ENCODE measurements at regions not wholly inside any gene's neighbourhood (a gene's known extent, or its start where the extent isn't known, plus 50 kb on each side); places are given as distances from the start of the nearest gene placed in this dataset.
"Not testable (repeated sequence)": the region's sequence is repeated elsewhere in the genome, so short reads cannot be mapped to it uniquely, and the experiment has no call there.

DNA sequence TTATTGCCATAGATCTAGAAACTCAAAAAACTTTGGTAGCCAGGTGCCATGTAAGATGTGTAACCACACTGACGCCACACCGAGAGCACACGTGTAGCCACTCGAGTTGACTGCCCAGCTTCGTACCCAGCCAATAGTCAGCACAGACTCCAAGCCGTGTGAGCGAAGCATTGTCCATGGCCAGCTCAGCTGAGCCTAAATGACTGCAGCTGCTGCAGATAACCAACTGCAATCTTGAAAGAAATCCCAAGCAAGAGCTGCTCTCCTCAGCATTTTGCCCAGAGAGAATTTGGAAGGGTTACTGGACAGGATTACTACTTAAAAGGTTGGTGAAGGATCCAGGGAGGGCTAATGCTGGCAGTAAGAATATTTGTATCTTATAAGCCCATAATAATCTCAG lies 193.0 kb upstream of the THRB start:
- DNase-seq (ENCODE audit: low read depth): no peak

DNA sequence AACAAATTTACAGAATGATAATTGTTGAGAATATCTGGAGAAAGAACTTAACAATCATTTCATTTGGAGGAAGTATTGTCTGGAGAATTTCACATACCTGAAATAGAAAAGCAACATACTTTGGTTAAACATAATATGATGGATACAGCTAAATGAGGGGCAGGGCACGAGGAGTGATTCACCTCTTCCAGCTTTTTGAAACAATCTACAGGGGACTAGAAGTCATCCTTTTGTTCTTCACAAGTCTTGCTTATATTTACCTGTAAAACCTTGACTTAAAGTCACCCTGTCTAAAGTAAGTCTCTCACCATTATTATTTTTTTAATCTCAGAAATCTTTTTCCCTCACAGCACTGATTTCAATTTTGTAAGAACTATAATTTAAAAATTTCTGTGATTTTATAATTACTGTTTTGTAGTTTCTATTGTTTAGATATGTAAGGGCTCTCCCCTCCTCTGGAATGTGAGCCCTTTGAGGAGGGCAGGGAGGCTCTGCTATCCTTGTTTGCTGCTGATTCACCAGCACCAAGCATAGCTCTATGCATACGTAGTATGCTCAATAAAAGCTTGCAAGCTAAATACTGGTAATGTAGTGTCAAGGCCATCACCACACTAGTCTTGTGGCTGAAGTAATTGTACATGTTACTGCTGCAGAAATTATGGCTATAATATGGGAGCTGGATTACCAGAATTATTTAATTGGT lies 193.9 kb upstream of the THRB start:
- no peak for DNase-seq (ENCODE audit: low read depth)

DNA sequence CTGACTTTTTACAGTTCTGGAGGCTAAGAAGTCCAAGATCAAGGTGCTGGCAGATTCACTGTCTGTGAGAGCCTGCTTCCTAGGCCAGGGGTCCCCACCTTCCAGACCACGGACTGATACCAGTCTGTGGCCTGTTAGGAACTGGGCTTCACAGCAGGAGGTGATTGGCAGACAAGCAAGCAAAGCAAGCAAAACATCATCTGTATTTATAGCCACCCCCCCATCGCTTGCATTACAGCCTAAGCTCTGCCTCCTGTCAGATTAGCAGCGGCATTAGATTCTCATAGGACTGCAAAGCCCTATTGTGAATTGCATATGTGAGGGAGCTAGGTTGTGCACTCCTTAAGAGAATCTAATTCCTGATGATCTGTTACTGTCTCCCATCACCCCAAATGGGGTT lies 194.7 kb upstream of the THRB start:
- DNase-seq (ENCODE audit: low read depth): no peak

DNA sequence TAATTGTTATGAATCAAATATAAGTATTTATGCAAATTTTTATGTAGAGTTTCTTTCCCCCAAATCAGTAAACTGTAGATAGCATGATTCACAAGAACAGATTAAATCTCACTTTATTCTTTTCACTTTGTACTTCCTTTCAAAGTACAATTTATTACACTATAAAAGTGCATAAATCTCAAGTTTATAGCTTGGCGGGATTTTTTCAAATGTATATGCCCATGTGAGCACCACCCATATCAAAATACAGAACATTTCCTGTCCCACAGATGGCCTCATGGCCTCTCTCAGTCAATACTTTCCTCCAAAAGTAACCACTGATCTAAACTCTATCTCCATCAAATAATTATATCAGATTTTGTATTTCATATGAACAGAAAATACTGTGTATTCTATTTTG lies 196.1 kb upstream of the THRB start:
- DNase-seq (ENCODE audit: low read depth): no peak

DNA sequence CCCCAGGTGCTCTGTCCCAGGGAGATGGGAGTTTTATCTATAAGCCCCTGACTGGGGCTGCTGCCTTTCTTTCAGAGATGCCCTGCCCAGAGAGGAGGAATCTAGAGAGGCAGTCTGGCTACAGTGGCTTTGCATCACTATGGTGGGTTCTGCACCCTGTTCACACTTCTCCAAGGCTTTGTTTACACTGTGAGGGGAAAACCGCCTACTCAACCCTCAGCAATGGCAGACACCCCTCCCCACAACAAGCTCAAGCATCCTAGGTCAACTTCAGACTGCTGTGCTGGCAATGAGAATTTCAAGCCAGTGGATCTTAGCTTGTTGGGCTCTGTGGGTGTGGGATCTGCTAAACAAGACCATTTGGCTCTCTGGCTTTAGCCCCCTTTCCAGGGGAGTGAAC lies 204.4 kb upstream of the THRB start:
- DNase-seq (ENCODE audit: low read depth): not testable (repeated sequence)

DNA sequence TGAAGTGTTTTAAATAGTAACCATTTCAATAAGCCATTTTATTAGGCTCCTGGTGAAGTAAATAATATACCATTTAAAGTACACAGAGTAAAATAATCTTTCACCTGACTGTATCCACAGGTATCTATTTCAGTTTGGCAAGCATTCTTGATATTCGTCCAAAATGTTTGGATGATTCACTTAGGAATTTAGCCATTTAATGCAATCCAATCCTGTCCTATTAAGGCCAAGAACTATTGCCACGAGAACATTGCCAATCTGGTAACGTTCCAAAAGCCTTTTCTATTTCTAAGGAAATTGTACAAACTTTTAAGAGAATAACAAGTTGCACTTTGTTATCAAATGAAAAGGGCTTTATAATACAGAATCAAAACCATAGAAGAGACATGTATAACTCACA lies 209.8 kb upstream of the THRB start:
- DNase-seq (ENCODE audit: low read depth): no peak

DNA sequence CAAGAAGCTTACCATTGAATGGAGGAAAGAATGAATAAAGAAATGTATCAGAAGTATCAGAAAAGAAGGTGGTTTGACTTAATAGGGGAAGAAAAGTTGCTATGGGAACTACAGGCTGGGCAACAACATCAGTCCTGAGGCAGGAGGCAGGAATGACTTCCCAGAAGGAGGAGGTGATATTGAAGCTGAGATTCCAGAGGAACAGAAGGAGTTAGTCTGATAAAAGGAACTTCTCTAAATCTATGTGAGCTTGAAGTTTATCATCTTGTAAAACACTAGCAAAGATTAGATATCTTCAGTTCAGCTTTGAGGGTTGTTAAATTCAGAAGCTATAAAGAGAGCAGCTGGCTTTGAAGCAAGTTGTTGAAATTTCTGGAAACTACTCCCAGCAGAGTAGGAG lies 213.3 kb upstream of the THRB start:
- no peak for DNase-seq (ENCODE audit: low read depth)

DNA sequence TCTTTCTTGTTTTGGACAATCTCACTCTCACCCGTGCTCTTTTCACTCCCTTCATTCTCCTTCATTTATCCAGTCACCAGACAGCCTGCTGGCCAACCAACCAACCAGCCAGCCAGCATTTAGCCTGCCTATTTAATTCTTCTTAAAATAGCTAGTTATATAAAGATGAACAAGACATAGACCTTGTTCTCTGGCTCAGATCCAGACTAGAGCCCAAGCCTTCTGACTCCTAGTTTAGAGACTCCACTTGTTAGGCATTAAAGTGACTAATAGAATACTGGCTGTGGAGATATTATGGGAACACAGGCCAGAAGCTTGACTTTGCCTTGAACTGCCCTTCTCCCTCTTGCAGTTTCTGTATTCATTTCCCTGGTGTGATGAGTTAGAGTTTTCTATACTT lies 215.3 kb upstream of the THRB start:
- DNase-seq (ENCODE audit: low read depth): no peak

DNA sequence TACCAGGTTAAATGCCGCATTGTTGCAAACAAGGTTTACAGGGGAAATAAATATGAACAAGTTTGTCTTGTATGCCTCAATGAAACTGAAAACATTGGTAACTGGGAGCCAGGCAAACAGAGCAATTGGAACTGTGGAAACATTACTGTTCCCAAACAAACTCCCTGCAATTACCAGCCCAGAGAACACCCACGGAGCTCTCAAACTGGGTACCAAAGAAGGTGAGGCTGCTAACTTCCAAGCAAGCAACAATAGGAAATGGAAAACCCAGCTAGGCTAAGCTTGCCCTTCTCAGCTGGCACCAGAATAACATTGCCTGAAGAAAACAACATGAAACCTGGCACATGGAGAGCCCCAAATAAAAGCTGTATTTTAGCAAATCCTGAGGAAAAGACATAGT lies 218.9 kb upstream of the THRB start:
- DNase-seq (ENCODE audit: low read depth): no peak

DNA sequence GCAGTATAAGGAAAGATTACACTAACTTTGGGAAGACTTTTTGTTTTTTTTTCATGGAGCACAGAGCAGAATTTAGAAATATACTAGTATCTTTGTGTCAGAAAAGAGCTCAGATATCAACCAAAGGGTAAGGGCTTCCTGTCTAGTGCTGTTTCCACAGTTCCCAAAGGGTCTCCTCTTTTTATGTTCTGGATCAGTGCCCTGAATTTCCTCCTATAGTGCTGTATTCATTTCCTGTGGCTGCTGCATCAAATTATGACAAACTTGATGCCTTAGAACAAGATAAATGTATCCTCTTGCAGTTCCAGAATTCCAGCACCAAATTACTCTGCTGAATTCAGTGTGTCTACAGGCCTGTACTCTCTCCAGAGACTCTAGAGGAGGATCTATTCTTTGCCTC lies 219.8 kb upstream of the THRB start:
- no peak for DNase-seq (ENCODE audit: low read depth)

DNA sequence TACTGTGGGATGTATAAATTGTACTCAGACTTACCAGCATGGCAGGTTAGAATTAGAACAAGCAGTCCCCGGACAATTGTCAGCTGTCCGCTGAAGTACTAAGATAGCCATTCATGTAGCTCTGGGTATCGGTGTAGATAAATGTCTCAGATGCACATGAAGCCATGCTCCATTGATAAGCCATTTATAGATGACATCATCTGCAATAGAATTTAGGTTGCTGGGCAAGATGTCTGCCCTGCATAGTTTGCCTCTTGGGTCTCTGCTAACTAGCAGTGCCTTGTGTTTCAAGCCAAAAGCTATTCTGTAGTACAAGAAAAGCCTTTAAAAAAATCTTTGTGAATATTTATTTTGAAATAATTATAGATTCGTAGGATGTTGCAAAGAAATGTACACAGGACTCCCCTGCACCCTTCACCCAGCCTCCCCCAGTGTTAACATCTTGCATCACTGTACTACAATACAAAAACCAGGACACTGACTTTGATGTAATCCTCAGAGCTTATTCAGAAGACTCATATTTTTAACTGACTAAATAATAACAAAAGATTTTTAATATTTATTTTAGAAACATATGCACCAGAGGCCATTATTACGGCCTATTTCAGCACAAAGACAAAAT lies 220.6 kb upstream of the THRB start:
- DNase-seq (ENCODE audit: low read depth): no peak

DNA sequence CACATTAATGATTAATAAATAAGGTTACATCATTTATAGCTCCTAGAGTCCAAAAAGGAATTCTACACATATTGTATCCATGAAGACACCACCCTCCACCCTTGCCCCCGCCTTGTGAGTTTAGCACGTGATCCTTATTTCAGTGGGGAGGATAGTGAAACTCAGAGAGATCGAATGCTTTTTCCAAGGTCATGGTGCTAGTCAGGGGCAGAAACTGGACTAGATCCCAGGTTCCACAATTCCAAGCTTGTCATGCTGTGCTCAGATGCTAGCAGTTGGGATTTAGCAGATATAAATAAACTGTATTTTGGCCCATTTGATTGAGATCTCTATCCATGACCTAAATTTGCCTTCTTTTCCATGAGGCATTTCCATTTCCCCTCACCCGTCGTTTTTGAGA lies 227.4 kb upstream of the THRB start:
- no peak for DNase-seq (ENCODE audit: low read depth)

DNA sequence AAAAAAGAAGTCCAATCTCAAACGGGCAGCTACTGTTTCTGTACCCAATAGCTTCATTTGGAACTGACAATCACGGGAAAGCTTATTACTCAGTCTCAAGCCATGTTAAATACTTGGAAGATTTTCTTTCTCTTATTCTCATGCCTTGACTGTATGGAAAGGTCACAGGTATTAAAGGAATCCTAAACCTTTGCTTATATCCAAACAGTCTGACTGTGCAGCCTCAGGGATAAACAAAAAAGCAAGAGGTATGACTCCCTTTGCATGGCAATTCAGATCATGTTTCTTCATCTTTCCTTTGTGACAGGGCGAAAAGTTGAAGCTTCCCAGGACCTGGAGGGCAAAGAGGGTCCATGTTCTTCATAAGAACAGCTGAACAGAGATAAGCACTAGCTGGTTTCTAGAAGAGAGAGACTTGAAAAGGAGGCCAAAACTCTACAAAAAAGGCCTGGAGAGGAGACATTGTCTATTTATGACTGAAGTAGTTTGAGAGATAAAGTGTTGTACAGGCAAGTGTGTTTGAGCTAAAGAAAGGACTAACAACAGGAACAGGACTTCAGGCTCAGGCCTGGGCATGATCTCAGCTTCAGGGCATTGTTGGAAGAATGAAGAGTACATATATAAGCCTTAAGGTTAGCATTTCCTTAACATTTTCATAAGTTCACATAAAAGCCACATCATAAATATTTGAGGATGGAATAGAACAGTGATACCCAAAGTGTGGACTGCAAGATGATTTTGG lies 231.0 kb upstream of the THRB start:
- DNase-seq (ENCODE audit: low read depth): no peak

DNA sequence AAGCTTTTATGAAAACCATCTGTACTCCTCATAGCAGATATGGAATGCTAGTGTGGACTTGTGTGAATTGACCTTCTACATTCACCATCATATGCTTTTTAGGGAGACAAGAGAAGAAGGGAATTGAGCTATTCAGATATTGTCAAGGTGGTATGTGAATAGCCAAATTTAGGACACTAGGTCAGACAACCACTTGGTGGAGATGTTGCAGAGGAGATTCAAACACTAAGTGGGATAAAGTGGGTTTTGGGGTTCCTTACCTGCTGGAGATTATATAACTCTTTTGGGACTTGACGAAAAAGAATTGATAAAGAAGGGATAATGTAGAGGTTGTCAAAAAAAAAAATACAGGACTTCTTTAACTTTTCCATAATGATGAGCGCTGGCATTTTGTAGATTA lies 231.8 kb upstream of the THRB start:
- DNase-seq (ENCODE audit: low read depth): no peak

DNA sequence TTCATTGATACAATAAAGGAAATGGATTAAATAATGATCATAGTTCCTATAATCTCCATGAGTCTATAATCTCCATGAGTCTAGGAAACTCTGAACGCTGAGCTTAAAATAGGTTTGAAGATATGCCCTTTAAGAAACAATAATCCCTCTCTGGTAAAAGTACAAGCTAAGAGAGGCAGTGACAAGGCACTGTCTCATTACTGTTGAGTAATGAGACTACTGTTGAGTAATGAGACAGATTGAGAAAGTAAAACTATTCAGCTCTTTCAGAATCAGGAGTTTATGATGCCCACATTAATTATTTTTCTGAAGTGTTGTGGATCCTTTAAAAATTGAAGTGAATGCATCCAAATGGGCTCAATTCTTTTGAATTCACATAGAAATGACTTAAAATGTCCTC lies 235.5 kb upstream of the THRB start:
- DNase-seq (ENCODE audit: low read depth): no peak

DNA sequence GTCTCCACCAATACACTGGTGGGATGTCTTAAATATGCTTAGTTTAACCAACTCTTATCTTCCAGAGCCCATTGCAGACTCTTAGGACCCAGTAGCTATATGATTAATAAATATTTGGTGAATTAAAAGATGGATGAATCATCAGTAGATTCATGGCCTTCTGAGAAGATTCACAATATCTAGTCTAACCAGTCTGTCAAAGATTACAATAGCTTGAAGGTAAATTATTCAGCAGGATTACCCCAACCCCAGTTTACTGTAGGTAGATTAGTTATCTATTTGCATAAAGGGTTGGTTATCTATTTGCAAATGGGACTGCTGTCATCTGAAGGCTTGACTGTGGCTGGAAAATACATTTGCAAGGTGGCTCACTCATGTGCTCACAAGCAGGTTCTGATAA lies 239.4 kb upstream of the THRB start:
- DNase-seq (ENCODE audit: low read depth): no peak

DNA sequence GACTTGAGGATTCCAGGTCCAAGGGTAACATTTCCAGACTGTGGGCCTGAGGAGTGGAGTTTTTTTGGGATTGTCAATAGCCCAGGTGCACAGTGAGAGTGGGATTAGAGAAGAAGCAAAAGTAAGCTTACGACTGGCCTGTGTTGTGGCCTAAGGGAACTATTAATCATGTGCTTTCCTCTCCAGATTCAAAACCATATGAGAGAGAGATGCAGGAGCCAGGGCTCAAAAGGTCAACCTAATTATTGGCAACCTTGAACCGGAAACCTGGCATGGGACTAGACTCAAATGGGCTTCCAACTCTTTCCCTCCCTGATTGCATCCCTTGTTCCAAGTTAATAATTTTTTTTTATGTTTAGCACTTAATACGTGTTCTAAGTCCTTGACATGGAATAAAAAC lies 242.1 kb upstream of the THRB start:
- DNase-seq (ENCODE audit: low read depth): no peak

DNA sequence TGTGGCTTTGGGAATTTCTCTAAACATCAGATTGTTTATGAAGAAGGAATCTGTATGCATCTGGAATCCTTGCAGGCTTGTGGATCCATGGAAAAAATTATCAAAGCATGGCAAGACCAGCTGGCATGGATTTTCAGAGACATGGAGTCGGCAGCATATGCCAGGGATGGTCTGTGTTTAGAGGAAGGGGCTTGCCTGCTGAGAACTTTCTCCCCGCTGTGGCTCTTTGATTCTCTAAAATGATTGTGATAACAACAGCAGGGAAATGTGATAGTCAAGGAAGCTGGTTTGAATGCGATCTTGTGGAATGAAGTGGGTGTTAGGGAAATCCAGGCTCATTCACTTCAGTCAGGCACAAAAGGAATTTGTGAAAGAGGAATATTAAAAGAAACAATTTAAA lies 245.7 kb upstream of the THRB start:
- DNase-seq (ENCODE audit: low read depth): no peak

DNA sequence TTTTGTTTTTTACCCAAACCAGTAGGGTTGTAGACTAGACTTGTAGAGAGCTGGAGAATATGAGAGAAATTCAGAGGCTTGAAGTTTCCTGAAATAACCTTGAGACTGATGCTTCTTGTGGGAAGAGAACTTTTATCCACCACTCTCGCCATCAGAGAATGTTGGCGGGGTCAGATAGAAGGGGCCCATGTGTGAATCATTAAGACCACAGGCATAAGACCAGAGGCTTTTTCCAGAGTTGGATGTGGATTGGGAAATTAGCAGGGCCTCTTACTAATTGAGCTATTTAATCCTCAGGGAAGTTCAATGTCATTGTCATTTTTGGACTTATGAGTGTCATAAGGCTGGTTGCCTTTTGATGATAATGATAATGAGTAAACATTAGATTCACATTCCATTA lies 246.9 kb upstream of the THRB start:
- no peak for DNase-seq (ENCODE audit: low read depth)

DNA sequence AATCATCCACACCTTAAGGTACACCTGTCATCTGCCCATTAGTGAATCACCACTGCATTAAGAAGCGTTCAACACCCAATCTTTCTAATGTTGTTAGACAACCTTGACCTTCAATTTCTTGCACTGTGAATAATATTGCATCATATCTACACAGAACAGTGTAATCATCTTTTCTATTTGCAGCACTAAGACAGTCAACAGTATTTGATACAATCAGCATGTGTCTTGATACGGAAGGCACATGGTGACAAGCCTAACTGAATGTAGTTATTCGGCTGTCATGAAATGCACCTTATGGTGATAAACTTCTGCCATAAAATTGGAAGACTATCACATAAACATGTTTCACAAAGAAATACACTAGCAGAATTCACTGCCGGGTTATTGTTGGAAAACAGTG lies 253.9 kb upstream of the THRB start:
- no peak for DNase-seq (ENCODE audit: low read depth)

DNA sequence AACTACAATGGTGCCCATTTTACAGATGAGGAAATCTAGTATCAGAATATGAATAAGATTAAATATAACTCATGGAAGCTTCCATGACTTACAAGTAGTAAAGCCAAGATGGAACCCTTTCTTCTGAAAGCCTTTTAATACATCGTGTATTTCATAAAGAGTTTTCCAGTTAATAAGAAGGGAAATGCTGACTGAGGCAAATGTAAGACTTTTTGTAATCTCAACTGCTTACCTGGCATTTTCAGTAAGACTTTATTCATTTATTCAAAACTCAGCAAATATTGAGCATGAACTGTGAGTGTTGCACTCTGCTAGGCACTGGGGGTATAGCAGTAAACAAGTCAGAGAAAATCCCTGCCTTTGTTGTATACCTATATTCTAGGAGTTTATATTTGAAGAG lies 256.4 kb upstream of the THRB start:
- DNase-seq (ENCODE audit: low read depth): no peak

DNA sequence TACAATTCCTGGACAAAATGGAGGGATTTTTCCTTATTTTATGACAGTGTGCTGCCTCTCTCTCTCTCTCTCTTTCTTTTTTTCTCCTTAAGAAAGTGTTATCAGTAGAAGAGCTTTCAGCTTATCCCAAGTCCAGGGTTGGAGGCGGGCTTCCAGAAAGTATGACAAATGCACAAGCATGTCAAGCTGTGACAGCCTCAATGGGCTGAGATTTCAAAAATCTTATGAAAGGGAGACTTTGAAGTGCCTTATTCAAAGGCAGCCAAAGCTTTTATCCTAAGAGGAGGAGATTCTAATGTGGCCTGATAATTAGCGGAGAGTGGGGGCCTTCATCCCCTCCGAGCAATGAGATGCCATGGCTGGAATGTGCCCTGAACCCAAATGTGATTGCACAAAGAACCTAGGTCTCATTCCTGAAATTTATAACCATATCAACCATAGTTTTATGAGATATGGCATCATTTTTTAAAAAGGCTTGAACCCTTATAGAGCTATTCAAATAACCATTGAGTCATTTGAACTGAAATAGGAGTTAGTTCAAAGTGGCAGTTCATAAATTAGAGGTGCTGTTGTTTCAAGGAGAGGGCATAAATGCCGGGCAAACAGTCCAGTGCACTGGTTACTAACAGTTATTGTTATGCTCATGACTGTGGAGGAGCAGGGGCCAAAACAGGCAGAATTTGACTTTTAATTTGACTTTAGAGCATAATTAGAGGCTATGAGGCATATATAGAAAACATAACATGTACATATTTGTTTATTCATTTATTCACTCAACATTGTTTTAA lies 261.6 kb upstream of the THRB start:
- no peak for DNase-seq (ENCODE audit: low read depth)

DNA sequence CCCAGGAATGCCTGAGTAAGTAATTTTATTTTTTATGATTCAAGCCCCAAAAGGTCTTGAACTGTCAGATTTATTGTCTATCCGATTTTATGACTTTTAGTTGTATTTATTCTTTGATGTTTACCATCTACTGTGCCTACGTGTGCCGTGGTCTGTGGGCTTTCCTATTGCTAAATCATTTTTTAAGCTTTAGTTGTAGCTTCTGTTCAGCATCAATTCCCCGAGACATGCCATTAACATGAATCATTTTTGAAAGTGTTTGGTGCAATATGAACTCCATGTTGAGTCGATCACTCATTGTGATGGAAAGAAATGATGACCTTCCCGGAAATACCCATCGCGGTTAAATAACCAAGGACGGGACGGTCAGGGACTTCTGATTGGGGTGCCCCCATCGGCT lies 268.7 kb upstream of the THRB start:
- DNase-seq (ENCODE audit: low read depth): no peak

Measured in stimulated activated CD8-positive, alpha-beta memory T cell treated with anti-CD3 and anti-CD28 coated beads, Interleukin-12 subunit alpha, Interleukin-12 subunit beta, amount 100 ng/mL, for 1 hour (primary cell).